ENCODE measurements at regions not wholly inside any gene's neighbourhood (a gene's known extent, or its start where the extent isn't known, plus 50 kb on each side); places are given as distances from the start of the nearest gene placed in this dataset.

GRCh38 chr11:34819740-34820482 is 96.3 kb downstream of the APIP start:
- TF ChIP-seq POLR2A (IDR thresholded peaks at IDR 0.05) (no peak), CTCF (IDR thresholded peaks at IDR 0.05) (no peak)
